ENCODE measurements at regions not wholly inside any gene's neighbourhood (a gene's known extent, or its start where the extent isn't known, plus 50 kb on each side); places are given as distances from the start of the nearest gene placed in this dataset.
A peak's percentile ranks its signal among the peaks of the same experiment; 100 is the strongest.

DNA sequence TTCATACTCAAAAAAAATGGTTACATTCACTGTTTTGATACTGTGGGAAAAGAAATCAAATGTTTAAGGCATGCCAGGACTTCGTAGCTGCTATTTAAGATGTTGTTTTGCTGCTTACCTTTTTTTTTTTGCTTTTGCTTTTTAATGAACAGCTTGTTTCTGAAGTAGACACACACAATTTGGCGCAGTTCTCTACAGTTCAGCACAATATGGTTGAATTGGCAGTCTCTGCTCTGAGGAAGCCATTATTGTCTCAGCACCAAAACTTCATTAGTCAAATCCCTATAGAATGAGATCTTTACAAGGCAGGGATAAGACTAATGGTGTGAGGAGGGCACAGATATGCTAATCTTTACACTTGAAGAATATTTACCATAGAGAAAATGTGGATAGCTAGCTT is 197.6 kb downstream of the SLITRK5 start:
- FAIRE-seq = no peak
- DNase-seq (ENCODE audit: low spot score in 2 of 2) = no peak

GRCh38 chr13:87872813-87873212 is 201.6 kb downstream of the SLITRK5 start:
- DNase-seq (ENCODE audit: low spot score in 2 of 2) (no peak), FAIRE-seq (no peak)

DNA sequence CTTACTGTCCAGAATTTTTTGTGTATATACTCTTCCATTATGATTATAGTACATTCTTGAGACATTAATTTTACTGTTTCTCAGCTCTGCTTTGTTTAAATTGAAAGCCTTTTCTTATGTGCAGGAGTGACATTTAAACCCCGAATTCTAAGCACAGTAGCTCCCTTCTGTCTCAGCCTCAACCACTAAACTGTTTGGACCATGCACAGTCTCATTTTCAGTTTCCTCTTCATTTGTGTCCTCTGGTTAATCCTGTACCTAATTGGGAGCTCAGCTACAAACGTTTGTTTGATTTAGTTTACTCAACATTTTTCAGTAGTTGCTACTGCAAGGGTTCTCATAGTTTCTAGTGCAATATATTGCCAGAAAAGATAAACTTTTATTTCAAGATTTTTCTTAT is 206.3 kb downstream of the SLITRK5 start:
- DNase-seq (ENCODE audit: low spot score in 2 of 2) (no peak), FAIRE-seq (no peak)

- FAIRE-seq = no peak
- no peak for DNase-seq (ENCODE audit: low spot score in 2 of 2)
Observed at GRCh38 chr13:87878706-87879105, 207.5 kb downstream of the SLITRK5 start.

DNA sequence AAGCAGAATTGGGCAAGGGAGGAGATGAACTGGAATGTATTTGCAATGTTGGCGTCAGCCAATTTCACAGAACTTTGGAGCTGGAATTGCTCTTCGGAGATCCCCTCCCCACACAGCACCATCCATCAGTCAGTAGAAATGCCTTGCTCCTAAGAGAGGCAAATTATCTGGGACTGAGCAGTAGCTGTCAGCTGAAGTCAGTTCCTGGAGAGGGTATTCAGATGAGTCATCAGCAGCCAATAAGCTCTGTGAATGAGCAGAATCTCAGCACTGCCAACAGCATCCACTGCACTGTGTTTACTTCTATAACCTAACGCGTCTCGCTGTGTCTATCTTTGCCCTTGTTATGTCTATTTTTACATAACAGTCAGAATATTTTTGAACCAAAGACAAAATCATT is 213.7 kb downstream of the SLITRK5 start:
- DNase-seq (ENCODE audit: low spot score in 2 of 2) = peak in 1 of 2 donors; percentile 2

DNA sequence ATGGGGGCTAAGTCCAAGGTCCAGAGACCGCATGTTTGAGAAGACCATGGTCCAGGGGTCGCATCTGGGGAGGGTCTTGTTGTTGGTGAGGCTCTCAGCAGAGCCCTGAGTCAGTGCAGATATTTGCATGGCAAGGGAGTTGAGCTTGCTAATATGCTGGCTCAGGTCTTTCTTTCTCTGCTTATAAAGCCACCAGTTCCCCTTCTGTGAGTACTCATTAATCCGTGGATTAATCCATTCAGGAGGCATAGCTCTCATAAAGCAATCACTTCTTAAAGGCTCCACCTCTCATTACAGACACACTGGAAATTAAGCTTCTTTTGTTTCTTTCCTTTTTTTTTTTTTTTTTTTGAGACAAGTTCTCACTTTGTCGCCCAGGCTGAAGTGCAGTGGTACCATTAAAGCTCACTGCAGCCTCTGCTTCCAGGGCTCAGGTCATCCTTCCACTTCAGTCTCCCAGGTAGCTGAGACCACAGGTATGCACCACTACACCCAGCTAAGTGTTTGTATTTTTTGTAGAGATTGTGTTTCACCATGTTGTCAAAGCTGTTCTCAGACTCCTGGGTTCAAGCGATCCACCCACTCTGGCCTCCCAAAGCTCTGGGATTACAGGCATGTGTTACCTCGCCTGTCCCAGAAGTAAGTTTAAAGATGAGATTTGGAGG is 216.4 kb downstream of the SLITRK5 start:
- DNase-seq (ENCODE audit: low spot score in 2 of 2) = no peak
- FAIRE-seq = no peak

More for the DNA sequence above, 213.7 kb downstream of the SLITRK5 start:
- no peak for FAIRE-seq

DNA sequence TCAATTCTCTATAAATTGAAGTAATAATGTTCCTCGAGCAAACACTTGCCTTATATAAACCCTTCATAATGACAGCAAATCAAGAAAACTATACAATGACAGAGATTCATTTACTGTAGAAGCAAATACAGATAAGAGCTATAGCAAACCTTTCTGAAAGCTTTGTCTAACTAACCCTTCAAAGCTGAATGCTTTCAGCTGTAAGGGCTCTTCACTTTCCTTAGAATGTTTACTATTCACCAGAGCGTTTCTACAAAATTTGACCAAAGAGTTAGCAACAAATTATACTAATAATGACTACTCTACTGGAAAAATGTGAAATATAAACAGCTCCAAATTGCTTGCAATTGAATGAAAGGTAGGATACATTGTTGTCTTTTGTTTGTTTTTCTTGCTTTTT is 218.1 kb downstream of the SLITRK5 start:
- FAIRE-seq (no peak), DNase-seq (ENCODE audit: low spot score in 2 of 2) (no peak)

GRCh38 chr13:87893186-87893585 is 222.0 kb downstream of the SLITRK5 start:
- no peak for FAIRE-seq

DNA sequence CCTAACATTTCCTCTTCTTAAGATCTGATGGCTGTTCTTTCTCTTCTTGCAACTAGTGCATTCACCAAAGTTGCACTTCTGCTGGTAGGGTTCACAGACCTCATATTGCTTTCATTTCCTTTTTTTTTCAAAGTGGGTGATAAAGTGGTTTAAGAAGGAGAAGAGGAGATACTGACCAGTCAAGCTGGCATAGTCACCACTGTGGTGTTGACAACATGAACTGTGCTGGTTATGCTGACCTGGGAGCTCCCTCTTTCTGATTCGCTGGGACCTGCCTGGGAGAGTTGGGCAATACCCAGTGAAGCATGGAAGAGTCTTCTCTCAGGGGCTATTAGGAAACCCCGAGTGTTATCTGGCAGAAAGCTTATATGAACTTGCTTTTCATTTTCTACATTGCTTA is 222.9 kb downstream of the SLITRK5 start:
- FAIRE-seq (no peak), DNase-seq (ENCODE audit: low spot score in 2 of 2) (no peak)

More at GRCh38 chr13:87893186-87893585, 222.0 kb downstream of the SLITRK5 start:
- no peak for DNase-seq (ENCODE audit: low spot score in 2 of 2)

DNA sequence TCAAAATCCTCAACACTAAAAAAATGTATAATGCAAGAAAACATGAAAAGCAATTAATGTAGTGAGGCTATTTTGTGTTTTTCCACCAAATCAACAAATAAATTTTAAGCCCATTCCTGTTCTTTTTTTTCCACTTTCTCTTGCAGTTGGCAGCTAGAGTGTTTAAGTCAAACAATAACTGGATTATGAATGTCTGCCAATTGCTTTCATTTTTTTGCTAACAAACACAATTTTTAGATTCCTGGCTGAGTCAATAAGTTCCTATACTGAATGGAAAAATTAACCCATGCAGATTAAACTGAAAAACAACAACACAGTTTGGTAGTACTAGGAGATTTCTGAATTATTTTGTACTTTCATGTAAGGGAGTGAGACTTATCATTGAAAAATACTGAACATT is 232.4 kb downstream of the SLITRK5 start:
- FAIRE-seq (no peak), DNase-seq (ENCODE audit: low spot score in 2 of 2) (no peak)

DNA sequence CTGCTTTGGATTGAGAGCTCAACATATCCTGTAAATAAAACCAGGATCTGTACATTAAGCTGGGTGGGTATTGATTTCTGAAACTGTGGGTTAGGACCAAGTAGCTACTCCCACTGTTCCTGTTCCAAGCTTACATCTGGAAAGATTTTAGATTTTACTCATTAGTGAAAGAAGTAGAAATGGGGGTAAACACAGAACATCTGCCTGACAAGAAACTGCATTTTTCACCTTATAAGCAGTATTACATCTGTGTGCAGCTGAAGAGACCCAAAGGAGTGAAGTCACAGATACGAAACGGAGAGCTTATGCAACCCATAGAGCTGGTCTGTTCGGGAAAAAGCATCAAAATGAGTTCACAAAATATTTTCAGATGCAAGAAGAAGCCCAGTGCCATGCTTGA is 235.2 kb downstream of the SLITRK5 start:
- FAIRE-seq (no peak), DNase-seq (ENCODE audit: low spot score in 2 of 2) (no peak)

DNA sequence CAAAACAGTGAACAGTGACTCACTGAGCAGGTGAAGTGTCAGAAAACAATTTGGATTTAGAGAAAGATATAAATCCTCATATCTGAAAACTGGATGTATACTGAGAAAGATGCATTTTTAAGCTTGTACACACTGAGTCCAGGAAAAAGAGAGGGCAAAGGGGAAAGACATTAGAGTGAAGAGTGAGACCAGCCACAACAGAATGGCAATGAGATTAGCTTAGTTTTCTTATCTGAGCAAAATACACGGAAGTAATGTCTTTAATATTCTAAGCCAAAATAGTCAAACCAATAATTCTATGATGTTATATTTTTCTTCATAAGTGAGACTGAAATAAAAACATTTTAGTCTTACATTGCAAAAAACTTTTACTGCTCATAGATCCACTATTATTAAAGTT is 236.0 kb downstream of the SLITRK5 start:
- FAIRE-seq = no peak
- no peak for DNase-seq (ENCODE audit: low spot score in 2 of 2)

DNA sequence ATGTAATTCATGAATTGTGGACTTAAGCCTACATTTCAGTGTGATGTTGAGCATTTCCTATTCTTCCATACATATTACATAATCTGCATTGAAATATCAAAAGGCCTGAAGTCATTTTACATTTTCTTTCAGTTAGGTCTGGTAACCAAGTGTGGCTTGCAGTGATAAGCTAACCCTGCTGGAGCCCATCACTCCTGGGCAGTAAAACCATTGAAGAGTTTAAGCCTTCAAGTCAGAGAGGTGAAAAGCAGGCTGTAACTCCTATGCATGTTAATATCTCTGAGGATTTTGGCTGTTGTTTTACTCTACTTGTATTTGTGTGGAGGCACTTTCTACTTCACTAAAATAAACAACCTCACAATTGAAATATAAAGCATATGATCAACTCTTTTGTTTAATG is 248.8 kb downstream of the SLITRK5 start:
- FAIRE-seq = no peak
- DNase-seq (ENCODE audit: low spot score in 2 of 2) = no peak

- no peak for FAIRE-seq
- DNase-seq (ENCODE audit: low spot score in 2 of 2) = no peak
Observed at GRCh38 chr13:87923753-87924152, 252.6 kb downstream of the SLITRK5 start.

- DNase-seq (ENCODE audit: low spot score in 2 of 2) (no peak), FAIRE-seq (no peak)
Observed at GRCh38 chr13:87925006-87925405, 253.8 kb downstream of the SLITRK5 start.

- FAIRE-seq (no peak), DNase-seq (ENCODE audit: low spot score in 2 of 2) (no peak)
Observed at GRCh38 chr13:87940776-87941175, 269.6 kb downstream of the SLITRK5 start.

- no peak for FAIRE-seq
- DNase-seq (ENCODE audit: low spot score in 2 of 2) = no peak
Observed at GRCh38 chr13:87941226-87941625, 270.1 kb downstream of the SLITRK5 start.

GRCh38 chr13:87942205-87942604 is 271.0 kb downstream of the SLITRK5 start:
- DNase-seq (ENCODE audit: low spot score in 2 of 2) = no peak
- FAIRE-seq = no peak

GRCh38 chr13:87944038-87944437 is 272.9 kb downstream of the SLITRK5 start:
- DNase-seq (ENCODE audit: low spot score in 2 of 2) (no peak), FAIRE-seq (no peak)

DNA sequence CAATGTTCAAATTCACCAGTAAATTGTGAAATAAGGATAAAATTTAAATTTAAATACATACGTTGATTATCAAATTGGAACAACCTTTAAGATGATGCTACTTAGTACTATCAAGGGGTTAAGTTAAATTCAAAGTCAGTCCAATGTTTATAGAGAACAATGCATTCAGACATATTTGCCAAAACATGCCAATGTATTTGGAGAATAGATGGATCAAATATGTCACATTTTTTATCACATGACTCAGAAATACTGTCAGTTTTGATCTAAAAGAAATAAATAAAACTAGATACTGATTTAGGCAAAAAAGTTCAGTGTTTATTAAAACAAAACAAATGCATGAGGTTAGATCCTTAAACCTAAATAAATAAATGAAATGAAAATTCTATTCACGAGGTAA is 281.2 kb downstream of the SLITRK5 start:
- FAIRE-seq = no peak

GRCh38 chr13:87953381-87953780 is 282.2 kb downstream of the SLITRK5 start:
- FAIRE-seq (no peak), DNase-seq (ENCODE audit: low spot score in 2 of 2) (no peak)

More for the DNA sequence above, 281.2 kb downstream of the SLITRK5 start:
- DNase-seq (ENCODE audit: low spot score in 2 of 2) = no peak

DNA sequence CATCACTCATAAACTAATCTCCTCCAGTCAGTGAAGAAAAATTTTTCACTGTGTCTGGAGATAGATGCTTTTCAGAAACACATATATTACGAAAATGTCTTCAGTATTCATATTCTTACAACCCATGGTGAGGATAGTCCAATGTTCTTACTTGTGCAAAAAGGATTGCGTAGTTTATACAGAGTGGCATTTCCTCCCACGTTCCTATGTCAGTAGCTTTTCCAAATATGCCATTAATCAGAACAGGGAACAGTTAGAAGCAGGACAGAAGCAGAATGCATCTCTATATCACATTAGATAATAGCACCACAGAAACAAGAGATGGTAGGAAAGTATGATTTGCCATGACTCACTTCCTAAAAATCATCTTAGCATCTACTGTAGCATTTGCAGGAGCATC is 282.9 kb downstream of the SLITRK5 start:
- FAIRE-seq = no peak
- DNase-seq (ENCODE audit: low spot score in 2 of 2) = no peak

- FAIRE-seq = no peak
Observed at GRCh38 chr13:87961546-87961945, 290.4 kb downstream of the SLITRK5 start.

More at GRCh38 chr13:87961546-87961945, 290.4 kb downstream of the SLITRK5 start:
- no peak for DNase-seq (ENCODE audit: low spot score in 2 of 2)

Data from frontal cortex (tissue), 3 donors.